ENCODE measurements at regions not wholly inside any gene's neighbourhood (a gene's known extent, or its start where the extent isn't known, plus 50 kb on each side); places are given as distances from the start of the nearest gene placed in this dataset.
"Not testable (repeated sequence)": the region's sequence is repeated elsewhere in the genome, so short reads cannot be mapped to it uniquely, and the experiment has no call there.

DNA sequence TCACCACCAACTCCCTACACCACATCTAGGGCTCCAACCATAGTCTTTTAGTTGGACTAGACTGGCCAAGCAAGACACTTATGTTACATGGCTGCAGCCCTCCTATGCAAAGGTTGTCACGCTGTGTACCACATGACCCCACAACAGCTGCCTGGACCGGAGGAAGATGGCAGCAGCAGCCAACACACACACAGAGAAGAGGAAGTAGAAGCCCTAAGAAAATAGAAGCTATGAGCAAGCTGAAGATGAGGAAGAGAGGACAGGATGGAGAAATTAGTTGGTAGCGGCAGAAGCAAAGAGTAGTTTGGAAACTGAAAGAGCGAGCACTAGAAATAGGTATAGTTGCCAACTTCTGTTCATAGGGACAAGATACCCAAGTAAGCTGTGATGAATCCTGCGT, 60.8 kb upstream of the RALGPS2 start:
- H3K4me3 Mint-ChIP-seq, result no peak overlapping the region
- Histone ChIP-seq H3K4me3 (ENCODE audit: low read length) (no peak overlapping the region), H3K4me1 (ENCODE audit: control insufficient read depth, insufficient read depth, low read length) (no peaks in the 10 kb centered on the region), H3K27me3 (ENCODE audit: control insufficient read depth, insufficient read depth, low read length, poor library complexity, severe bottlenecking) (no peaks in the 10 kb centered on the region), H3K9ac (ENCODE audit: extremely low read depth, low read length, poor library complexity, severe bottlenecking) (no peak overlapping the region), H3K36me3 (ENCODE audit: control insufficient read depth, insufficient read depth, low read length) (no peaks in the 10 kb centered on the region), H3K9me3 (ENCODE audit: control insufficient read depth, low read length) (no peaks in the 10 kb centered on the region), H3K27ac (ENCODE audit: low read depth, low read length) (no peak overlapping the region)
- TF ChIP-seq, protein P1, sequence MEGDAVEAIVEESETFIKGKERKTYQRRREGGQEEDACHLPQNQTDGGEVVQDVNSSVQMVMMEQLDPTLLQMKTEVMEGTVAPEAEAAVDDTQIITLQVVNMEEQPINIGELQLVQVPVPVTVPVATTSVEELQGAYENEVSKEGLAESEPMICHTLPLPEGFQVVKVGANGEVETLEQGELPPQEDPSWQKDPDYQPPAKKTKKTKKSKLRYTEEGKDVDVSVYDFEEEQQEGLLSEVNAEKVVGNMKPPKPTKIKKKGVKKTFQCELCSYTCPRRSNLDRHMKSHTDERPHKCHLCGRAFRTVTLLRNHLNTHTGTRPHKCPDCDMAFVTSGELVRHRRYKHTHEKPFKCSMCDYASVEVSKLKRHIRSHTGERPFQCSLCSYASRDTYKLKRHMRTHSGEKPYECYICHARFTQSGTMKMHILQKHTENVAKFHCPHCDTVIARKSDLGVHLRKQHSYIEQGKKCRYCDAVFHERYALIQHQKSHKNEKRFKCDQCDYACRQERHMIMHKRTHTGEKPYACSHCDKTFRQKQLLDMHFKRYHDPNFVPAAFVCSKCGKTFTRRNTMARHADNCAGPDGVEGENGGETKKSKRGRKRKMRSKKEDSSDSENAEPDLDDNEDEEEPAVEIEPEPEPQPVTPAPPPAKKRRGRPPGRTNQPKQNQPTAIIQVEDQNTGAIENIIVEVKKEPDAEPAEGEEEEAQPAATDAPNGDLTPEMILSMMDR (conservative IDR thresholded peaks at IDR 0.05), result no peak
- H3K9me3 Mint-ChIP-seq, result no peaks in the 10 kb centered on the region
- WGBS, 2 experiments (ENCODE audit: insufficient coverage in 1 of 2, insufficient read length in 1 of 2), result 95% methylated on average over 3 to 5 of the region's 5 CpGs
- H3K27me3 Mint-ChIP-seq (ENCODE audit: insufficient read depth), result no peaks in the 10 kb centered on the region
- H3K4me1 Mint-ChIP-seq, result peaks cover 5% of the 10 kb centered on the region
- no peaks in the 10 kb centered on the region for H3K36me3 Mint-ChIP-seq (ENCODE audit: low read depth)
- H3K27ac Mint-ChIP-seq, result no peak overlapping the region
- DNase-seq, result no peak

DNA sequence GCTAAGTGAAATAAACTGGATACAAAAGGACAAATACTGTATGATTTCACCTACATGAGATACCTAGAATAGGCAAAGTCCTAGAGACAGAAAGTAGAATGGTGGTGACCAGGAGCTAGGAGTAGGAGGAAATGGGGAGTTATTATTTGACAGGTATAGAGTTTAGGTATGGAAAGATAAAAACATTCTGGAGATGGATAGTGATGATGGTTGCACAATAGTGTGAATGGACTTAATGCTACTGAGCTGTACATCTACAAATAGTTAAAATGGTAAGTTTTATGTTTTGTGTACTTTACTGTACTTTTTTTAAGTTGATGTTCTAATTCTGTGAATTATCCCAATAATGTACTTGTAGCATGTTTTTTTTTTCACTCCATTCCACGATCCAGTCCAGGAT, 59.5 kb upstream of the RALGPS2 start:
- no peaks in the 10 kb centered on the region for H3K27me3 Mint-ChIP-seq (ENCODE audit: insufficient read depth)
- WGBS, 2 experiments (ENCODE audit: insufficient coverage in 1 of 2, insufficient read length in 1 of 2), result 76% methylated on average over 1 of the region's 1 CpG; no CpG with 5 or more reads in 1 of the 2 experiments
- peaks cover 5% of the 10 kb centered on the region for H3K4me1 Mint-ChIP-seq
- H3K36me3 ChIP-seq (ENCODE audit: control insufficient read depth, insufficient read depth, low read length), result no peaks in the 10 kb centered on the region
- TF ChIP-seq, protein P1 (conservative IDR thresholded peaks at IDR 0.05), result no peak
- H3K9me3 Mint-ChIP-seq, result no peaks in the 10 kb centered on the region
- no peaks in the 10 kb centered on the region for H3K27me3 ChIP-seq (ENCODE audit: control insufficient read depth, insufficient read depth, low read length, poor library complexity, severe bottlenecking)
- no peaks in the 10 kb centered on the region for H3K9me3 ChIP-seq (ENCODE audit: control insufficient read depth, low read length)
- no peak overlapping the region for H3K4me3 ChIP-seq (ENCODE audit: low read length)
- H3K27ac Mint-ChIP-seq, result no peak overlapping the region
- H3K36me3 Mint-ChIP-seq (ENCODE audit: low read depth), result no peaks in the 10 kb centered on the region
- no peak for DNase-seq
- H3K4me1 ChIP-seq (ENCODE audit: control insufficient read depth, insufficient read depth, low read length), result no peaks in the 10 kb centered on the region
- H3K27ac ChIP-seq (ENCODE audit: low read depth, low read length), result no peak overlapping the region
- H3K9ac ChIP-seq (ENCODE audit: extremely low read depth, low read length, poor library complexity, severe bottlenecking), result no peak overlapping the region
- H3K4me3 Mint-ChIP-seq, result no peak overlapping the region

DNA sequence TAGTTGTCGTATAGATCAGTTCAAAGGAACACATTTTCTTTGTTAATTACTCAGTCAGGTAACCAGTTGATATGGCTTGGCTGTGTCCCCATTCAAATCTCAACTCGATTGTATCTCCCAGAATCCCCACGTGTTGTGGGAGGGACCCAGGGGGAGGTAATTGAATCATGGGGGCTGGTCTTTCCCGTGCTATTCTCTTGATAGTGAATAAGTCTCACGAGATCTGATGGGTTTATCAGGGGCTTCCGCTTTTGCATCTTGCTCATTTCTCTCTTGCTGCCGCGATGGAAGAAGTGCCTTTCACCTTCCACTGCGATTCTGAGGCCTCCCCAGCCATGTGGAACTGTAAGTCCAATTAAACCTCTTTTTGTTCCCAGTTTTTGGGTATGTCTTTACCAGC, 58.2 kb upstream of the RALGPS2 start:
- not testable (repeated sequence) for H3K27ac Mint-ChIP-seq; H3K9me3 ChIP-seq (ENCODE audit: control insufficient read depth, low read length); H3K27me3 Mint-ChIP-seq (ENCODE audit: insufficient read depth); H3K9ac ChIP-seq (ENCODE audit: extremely low read depth, low read length, poor library complexity, severe bottlenecking); H3K36me3 Mint-ChIP-seq (ENCODE audit: low read depth); H3K9me3 Mint-ChIP-seq; H3K4me3 Mint-ChIP-seq; DNase-seq; H3K27me3 ChIP-seq (ENCODE audit: control insufficient read depth, insufficient read depth, low read length, poor library complexity, severe bottlenecking); H3K36me3 ChIP-seq (ENCODE audit: control insufficient read depth, insufficient read depth, low read length); H3K4me1 Mint-ChIP-seq; H3K27ac ChIP-seq (ENCODE audit: low read depth, low read length); H3K4me1 ChIP-seq (ENCODE audit: control insufficient read depth, insufficient read depth, low read length); H3K4me3 ChIP-seq (ENCODE audit: low read length)
- WGBS, 2 experiments (ENCODE audit: insufficient coverage in 1 of 2, insufficient read length in 1 of 2), result 85 to 87% methylated on average over 9 of the region's 9 CpGs

GRCh38 chr1:178672434-178672833, 52.6 kb upstream of the RALGPS2 start:
- Histone ChIP-seq H3K9ac (ENCODE audit: extremely low read depth, low read length, poor library complexity, severe bottlenecking) (no peak overlapping the region), H3K27me3 (ENCODE audit: control insufficient read depth, insufficient read depth, low read length, poor library complexity, severe bottlenecking) (no peaks in the 10 kb centered on the region), H3K4me3 (ENCODE audit: low read length) (no peak overlapping the region), H3K4me1 (ENCODE audit: control insufficient read depth, insufficient read depth, low read length) (no peaks in the 10 kb centered on the region), H3K27ac (ENCODE audit: low read depth, low read length) (no peak overlapping the region), H3K36me3 (ENCODE audit: control insufficient read depth, insufficient read depth, low read length) (no peaks in the 10 kb centered on the region), H3K9me3 (ENCODE audit: control insufficient read depth, low read length) (peaks cover 17% of the 10 kb centered on the region)
- no peak for DNase-seq
- peaks cover 14% of the 10 kb centered on the region for H3K9me3 Mint-ChIP-seq
- H3K36me3 Mint-ChIP-seq (ENCODE audit: low read depth), result no peaks in the 10 kb centered on the region
- no peaks in the 10 kb centered on the region for H3K4me1 Mint-ChIP-seq
- no peak overlapping the region for H3K27ac Mint-ChIP-seq
- H3K27me3 Mint-ChIP-seq (ENCODE audit: insufficient read depth), result no peaks in the 10 kb centered on the region
- TF ChIP-seq, protein P1 (conservative IDR thresholded peaks at IDR 0.05), result no peak
- H3K4me3 Mint-ChIP-seq, result no peak overlapping the region

DNA sequence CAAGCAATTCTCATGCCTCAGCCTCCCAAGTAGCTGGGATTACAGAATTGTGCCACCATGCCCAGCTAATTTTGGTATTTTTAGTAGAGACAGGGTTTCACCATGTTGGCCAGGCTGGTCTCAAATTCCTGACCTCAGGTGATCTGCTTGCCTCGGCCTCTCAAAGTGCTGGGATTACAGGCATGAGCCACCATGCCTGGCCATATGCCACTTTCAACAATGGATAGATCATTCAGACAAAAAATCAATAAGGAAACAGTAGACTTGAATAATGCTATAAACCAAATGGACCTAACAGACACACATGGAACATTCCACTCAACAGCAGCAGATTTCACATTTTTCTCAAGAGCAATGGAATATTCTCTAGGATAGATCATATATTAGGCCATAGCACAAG, 50.5 kb upstream of the RALGPS2 start:
- H3K27ac Mint-ChIP-seq; H3K27me3 ChIP-seq (ENCODE audit: control insufficient read depth, insufficient read depth, low read length, poor library complexity, severe bottlenecking); H3K27me3 Mint-ChIP-seq (ENCODE audit: insufficient read depth); H3K4me1 ChIP-seq (ENCODE audit: control insufficient read depth, insufficient read depth, low read length); H3K36me3 Mint-ChIP-seq (ENCODE audit: low read depth); H3K4me3 ChIP-seq (ENCODE audit: low read length); H3K27ac ChIP-seq (ENCODE audit: low read depth, low read length); H3K4me3 Mint-ChIP-seq; H3K4me1 Mint-ChIP-seq; H3K36me3 ChIP-seq (ENCODE audit: control insufficient read depth, insufficient read depth, low read length); DNase-seq; H3K9ac ChIP-seq (ENCODE audit: extremely low read depth, low read length, poor library complexity, severe bottlenecking): not testable (repeated sequence)
- H3K9me3 ChIP-seq (ENCODE audit: control insufficient read depth, low read length), result peaks cover 17% of the 10 kb centered on the region
- WGBS, 2 experiments (ENCODE audit: insufficient coverage in 1 of 2, insufficient read length in 1 of 2), result 92 to 93% methylated on average over 1 of the region's 1 CpG
- H3K9me3 Mint-ChIP-seq, result peaks cover 14% of the 10 kb centered on the region
